SK-N-SH (cell line): ENCODE measurements at regions not wholly inside any gene's neighbourhood (a gene's known extent, or its start where the extent isn't known, plus 50 kb on each side); places are given as distances from the start of the nearest gene placed in this dataset.

Source experiments
- CTCF ChIA-PET: fragments of 300-600, 350-600 bp; formaldehyde crosslinking; extraction: SDS; loops from one replicate; lab custom pipeline; 2021; lab: Yijun Ruan, JAX
- POLR2A ChIA-PET: fragments of 350-600 bp; sonication (Branson Sonifier 250); formaldehyde crosslinking; extraction: SDS; loops from one replicate; lab custom pipeline; 2020; ENCODE audit warnings: antibody characterized with exemption, inconsistent platforms; lab: Yijun Ruan, JAX
- DNase-seq: peaks from one replicate; pipeline ENCODE4 v3.0.0; 2012
- H2AFZ ChIP-seq: fragments of 200-600 bp; sonication (generic); 2 replicates; pipeline ENCODE4 v1.8.1; 2016; ENCODE audit warnings: antibody characterized with exemption, mild to moderate bottlenecking, low read depth
- H3F3A ChIP-seq: fragments of 200-600 bp; sonication (generic); replicated peaks from 2 replicates; pipeline ENCODE3; 2016; ENCODE audit warnings: antibody characterized with exemption, mild to moderate bottlenecking; ENCODE audit not compliant: insufficient read depth
- H3K27ac ChIP-seq, 2 experiments: fragments of 200-500 bp in 1 of 2; fragments of 200-600 bp in 1 of 2; sonication (Bioruptor generic) in 1 of 2; sonication (generic), shearing (Covaris generic) in 1 of 2; 2 replicates each; pipeline versions ENCODE4 v1.5.1 to v1.6.1; 2014 to 2016; ENCODE audit warnings: low read depth in 2 of 2, inconsistent platforms in 1 of 2, low read length in 1 of 2, mild to moderate bottlenecking in 1 of 2, mixed read lengths in 1 of 2
- H3K27me3 ChIP-seq: fragments of 200-600 bp; sonication (generic), shearing (Covaris generic); 2 replicates; pipeline ENCODE4 v1.6.1; 2016; ENCODE audit warnings: mixed run types; ENCODE audit not compliant: insufficient read depth
- H3K36me3 ChIP-seq, 2 experiments: fragments of 200-500 bp in 1 of 2; fragments of 200-600 bp in 1 of 2; sonication (Bioruptor generic) in 1 of 2; sonication (generic) in 1 of 2; replicated peaks in 1 of 2; 2 replicates each; pipeline versions ENCODE3 to v1.5.1; 2014 to 2016; ENCODE audit warnings: low read length in 1 of 2, mild to moderate bottlenecking in 1 of 2; ENCODE audit not compliant: insufficient read depth in 2 of 2, control insufficient read depth in 1 of 2
- H3K4me1 ChIP-seq, 2 experiments: fragments of 200-500 bp in 1 of 2; fragments of 200-600 bp in 1 of 2; sonication (Bioruptor generic) in 1 of 2; sonication (generic), shearing (Covaris generic) in 1 of 2; 2 replicates each; pipeline versions ENCODE4 v1.5.1 to v1.6.1; 2014 to 2016; ENCODE audit warnings: low read depth in 1 of 2, low read length in 1 of 2, mixed run types in 1 of 2; ENCODE audit not compliant: insufficient read depth in 2 of 2, control insufficient read depth in 1 of 2
- H3K4me2 ChIP-seq: fragments of 200-600 bp; sonication (generic), shearing (Covaris generic); 2 replicates; pipeline ENCODE4 v1.6.1; 2017; ENCODE audit warnings: mixed run types
- H3K4me3 ChIP-seq, 2 experiments: fragments of 200-500 bp in 1 of 2; fragments of 200-600 bp in 1 of 2; sonication (Bioruptor generic) in 1 of 2; sonication (generic), shearing (Covaris generic) in 1 of 2; 2 replicates each; pipeline versions ENCODE4 v1.5.1 to v1.8.1; 2014 to 2016; ENCODE audit warnings: low read depth in 2 of 2, inconsistent platforms in 1 of 2, low read length in 1 of 2, mild to moderate bottlenecking in 1 of 2, mixed read lengths in 1 of 2, moderate library complexity in 1 of 2
- H3K79me2 ChIP-seq: fragments of 200-600 bp; sonication (generic); 2 replicates; pipeline ENCODE4 v1.8.1; 2017; ENCODE audit warnings: mild to moderate bottlenecking; ENCODE audit not compliant: insufficient read depth
- H3K9ac ChIP-seq: fragments of 200-600 bp; sonication (generic); 2 replicates; pipeline ENCODE4 v1.6.1; 2017; ENCODE audit warnings: mixed run types
- H3K9me2 ChIP-seq: fragments of 200-600 bp; sonication (generic); 2 replicates; pipeline ENCODE4 v1.6.1; 2017; ENCODE audit warnings: mixed run types
- H3K9me3 ChIP-seq: fragments of 200-600 bp; sonication (generic); 2 replicates; pipeline ENCODE4 v1.6.1; 2017; ENCODE audit warnings: mixed run types, mild to moderate bottlenecking, moderate library complexity
- H4K20me1 ChIP-seq: fragments of 200-600 bp; sonication (generic); 2 replicates; pipeline ENCODE4 v1.6.1; 2017; ENCODE audit warnings: mild to moderate bottlenecking, mixed run types; ENCODE audit not compliant: insufficient read depth
- CHD2 ChIP-seq: fragments of 150-350 bp; IDR thresholded peaks from 2 replicates; pipeline ENCODE4 v1.6.1; 2018; ENCODE audit warnings: low read length; ENCODE audit not compliant: partially characterized antibody
- ELF1 ChIP-seq: IDR thresholded peaks from 2 replicates; pipeline ENCODE4 v1.4.0; 2012
- EZH2phosphoT487 ChIP-seq: fragments of 200-600 bp; sonication (generic); IDR thresholded peaks from 2 replicates; pipeline ENCODE4 v1.6.1; 2017; ENCODE audit warnings: low read depth, mixed run types, mild to moderate bottlenecking, antibody characterized with exemption, moderate library complexity, borderline replicate concordance
- FOXM1 ChIP-seq: IDR thresholded peaks from 2 replicates; pipeline ENCODE4 v1.4.0; 2012; ENCODE audit warnings: low read depth, mild to moderate bottlenecking
- GABPA ChIP-seq: IDR thresholded peaks from 2 replicates; pipeline ENCODE4 v1.4.0; 2012; ENCODE audit warnings: low read depth, mild to moderate bottlenecking
- JUND ChIP-seq: IDR thresholded peaks from 2 replicates; pipeline ENCODE4 v1.4.0; 2012
- NFIC ChIP-seq: IDR thresholded peaks from 2 replicates; pipeline ENCODE4 v1.4.0; 2012; ENCODE audit warnings: borderline replicate concordance
- RCOR1 ChIP-seq: fragments of 150-350 bp; IDR thresholded peaks from 2 replicates; pipeline ENCODE4 v1.6.1; 2017; ENCODE audit warnings: antibody characterized with exemption, low read length
- RXRA ChIP-seq: IDR thresholded peaks from 2 replicates; pipeline ENCODE4 v1.4.0; 2012; ENCODE audit warnings: low read depth, mild to moderate bottlenecking, borderline replicate concordance
- SIN3A ChIP-seq: IDR thresholded peaks from 2 replicates; pipeline ENCODE4 v1.6.1; 2012; ENCODE audit warnings: low read depth, mild to moderate bottlenecking, low read length, moderate library complexity, borderline replicate concordance
- YY1 ChIP-seq: IDR thresholded peaks from 2 replicates; pipeline ENCODE4 v1.4.0; 2012; ENCODE audit warnings: low read depth, mild to moderate bottlenecking
- WGBS: methylation state at CpG from one replicate; pipeline ENCODE4 v1.1.6; 2017; ENCODE audit warnings: low lambda C conversion rate; 5-methylcytosine and 5-hydroxymethylcytosine counted together
- TF ChIP-seq, protein P1 (sequence below): IDR thresholded peaks from 2 replicates; pipeline ENCODE4; 2012
- TF ChIP-seq, protein P2 (sequence below): fragments of 150-350 bp; IDR thresholded peaks from 2 replicates; pipeline ENCODE4 v1.6.1; 2016; ENCODE audit warnings: mild to moderate bottlenecking, low read depth, low read length
- TF ChIP-seq, protein P3 (sequence below): IDR thresholded peaks from 2 replicates; pipeline ENCODE4 v1.6.1; 2012; ENCODE audit warnings: mild to moderate bottlenecking, low read depth, low read length, moderate library complexity

DNA sequence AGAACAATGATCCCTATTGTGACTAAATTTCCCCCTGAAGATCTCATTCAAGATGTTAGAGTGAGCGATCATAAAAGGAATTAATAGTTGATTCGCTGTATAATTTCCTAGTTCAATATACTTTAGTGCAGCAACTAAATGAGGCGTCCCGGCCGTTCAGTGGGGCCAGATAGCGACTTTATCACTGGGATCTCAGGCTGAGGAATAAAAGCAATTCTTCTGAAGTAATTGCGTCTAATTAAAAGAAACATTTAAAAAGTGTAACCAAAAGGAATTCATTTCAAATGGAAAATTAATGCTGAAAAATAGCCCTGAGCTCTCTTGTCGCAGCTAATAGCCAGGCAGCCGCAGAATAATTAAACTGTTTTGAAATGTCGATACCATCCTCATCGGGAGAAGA, 82.2 kb upstream of the TOP1 start:
- DNase-seq, result no peak
- no peak overlapping the region for H3K4me2 ChIP-seq
- H3K27ac ChIP-seq, result no peak overlapping the region
- no peaks in the 10 kb centered on the region for H3K9me3 ChIP-seq
- H3K9me2 ChIP-seq, result no peaks in the 10 kb centered on the region
- H3F3A ChIP-seq, result no peaks in the 10 kb centered on the region
- no peaks in the 10 kb centered on the region for H3K36me3 ChIP-seq
- H3K4me3 ChIP-seq, result no peak overlapping the region
- H2AFZ ChIP-seq, result no peak overlapping the region
- ChIA-PET POLR2A (no interaction called here), CTCF (interaction anchor here (0.6 to 3.9 kb wide), 57 partner anchors 8 to 1813 kb away, joined by 3 to 76 read pairs (median 5); partner anchors contain the start of genes LPIN3 and MAFB)
- no peaks in the 10 kb centered on the region for H3K79me2 ChIP-seq
- H3K27me3 ChIP-seq, result no peaks in the 10 kb centered on the region
- no peak for TF ChIP-seq JUND
- TF ChIP-seq FOXM1, result no peak
- TF ChIP-seq NFIC, result no peak
- TF ChIP-seq, protein P1, sequence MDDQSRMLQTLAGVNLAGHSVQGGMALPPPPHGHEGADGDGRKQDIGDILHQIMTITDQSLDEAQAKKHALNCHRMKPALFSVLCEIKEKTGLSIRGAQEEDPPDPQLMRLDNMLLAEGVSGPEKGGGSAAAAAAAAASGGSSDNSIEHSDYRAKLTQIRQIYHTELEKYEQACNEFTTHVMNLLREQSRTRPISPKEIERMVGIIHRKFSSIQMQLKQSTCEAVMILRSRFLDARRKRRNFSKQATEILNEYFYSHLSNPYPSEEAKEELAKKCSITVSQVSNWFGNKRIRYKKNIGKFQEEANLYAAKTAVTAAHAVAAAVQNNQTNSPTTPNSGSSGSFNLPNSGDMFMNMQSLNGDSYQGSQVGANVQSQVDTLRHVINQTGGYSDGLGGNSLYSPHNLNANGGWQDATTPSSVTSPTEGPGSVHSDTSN, result no peak
- no peak for TF ChIP-seq SIN3A
- TF ChIP-seq YY1, result no peak
- TF ChIP-seq CHD2, result no peak
- TF ChIP-seq, protein P2, sequence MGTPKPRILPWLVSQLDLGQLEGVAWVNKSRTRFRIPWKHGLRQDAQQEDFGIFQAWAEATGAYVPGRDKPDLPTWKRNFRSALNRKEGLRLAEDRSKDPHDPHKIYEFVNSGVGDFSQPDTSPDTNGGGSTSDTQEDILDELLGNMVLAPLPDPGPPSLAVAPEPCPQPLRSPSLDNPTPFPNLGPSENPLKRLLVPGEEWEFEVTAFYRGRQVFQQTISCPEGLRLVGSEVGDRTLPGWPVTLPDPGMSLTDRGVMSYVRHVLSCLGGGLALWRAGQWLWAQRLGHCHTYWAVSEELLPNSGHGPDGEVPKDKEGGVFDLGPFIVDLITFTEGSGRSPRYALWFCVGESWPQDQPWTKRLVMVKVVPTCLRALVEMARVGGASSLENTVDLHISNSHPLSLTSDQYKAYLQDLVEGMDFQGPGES, result no peak
- no peak for TF ChIP-seq RCOR1
- TF ChIP-seq ELF1, result no peak
- no peak for TF ChIP-seq EZH2phosphoT487
- no peak for TF ChIP-seq GABPA
- TF ChIP-seq, protein P3, sequence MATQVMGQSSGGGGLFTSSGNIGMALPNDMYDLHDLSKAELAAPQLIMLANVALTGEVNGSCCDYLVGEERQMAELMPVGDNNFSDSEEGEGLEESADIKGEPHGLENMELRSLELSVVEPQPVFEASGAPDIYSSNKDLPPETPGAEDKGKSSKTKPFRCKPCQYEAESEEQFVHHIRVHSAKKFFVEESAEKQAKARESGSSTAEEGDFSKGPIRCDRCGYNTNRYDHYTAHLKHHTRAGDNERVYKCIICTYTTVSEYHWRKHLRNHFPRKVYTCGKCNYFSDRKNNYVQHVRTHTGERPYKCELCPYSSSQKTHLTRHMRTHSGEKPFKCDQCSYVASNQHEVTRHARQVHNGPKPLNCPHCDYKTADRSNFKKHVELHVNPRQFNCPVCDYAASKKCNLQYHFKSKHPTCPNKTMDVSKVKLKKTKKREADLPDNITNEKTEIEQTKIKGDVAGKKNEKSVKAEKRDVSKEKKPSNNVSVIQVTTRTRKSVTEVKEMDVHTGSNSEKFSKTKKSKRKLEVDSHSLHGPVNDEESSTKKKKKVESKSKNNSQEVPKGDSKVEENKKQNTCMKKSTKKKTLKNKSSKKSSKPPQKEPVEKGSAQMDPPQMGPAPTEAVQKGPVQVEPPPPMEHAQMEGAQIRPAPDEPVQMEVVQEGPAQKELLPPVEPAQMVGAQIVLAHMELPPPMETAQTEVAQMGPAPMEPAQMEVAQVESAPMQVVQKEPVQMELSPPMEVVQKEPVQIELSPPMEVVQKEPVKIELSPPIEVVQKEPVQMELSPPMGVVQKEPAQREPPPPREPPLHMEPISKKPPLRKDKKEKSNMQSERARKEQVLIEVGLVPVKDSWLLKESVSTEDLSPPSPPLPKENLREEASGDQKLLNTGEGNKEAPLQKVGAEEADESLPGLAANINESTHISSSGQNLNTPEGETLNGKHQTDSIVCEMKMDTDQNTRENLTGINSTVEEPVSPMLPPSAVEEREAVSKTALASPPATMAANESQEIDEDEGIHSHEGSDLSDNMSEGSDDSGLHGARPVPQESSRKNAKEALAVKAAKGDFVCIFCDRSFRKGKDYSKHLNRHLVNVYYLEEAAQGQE, result no peak
- TF ChIP-seq RXRA, result no peak
- no peaks in the 10 kb centered on the region for H4K20me1 ChIP-seq
- no peaks in the 10 kb centered on the region; a peak in 1 of 4 replicates for H3K4me1 ChIP-seq
- H3K9ac ChIP-seq, result no peak overlapping the region
- WGBS, result 71% methylated on average over 11 of the region's 11 CpGs
